ENCODE measurements at regions not wholly inside any gene's neighbourhood (a gene's known extent, or its start where the extent isn't known, plus 50 kb on each side); places are given as distances from the start of the nearest gene placed in this dataset.

DNA sequence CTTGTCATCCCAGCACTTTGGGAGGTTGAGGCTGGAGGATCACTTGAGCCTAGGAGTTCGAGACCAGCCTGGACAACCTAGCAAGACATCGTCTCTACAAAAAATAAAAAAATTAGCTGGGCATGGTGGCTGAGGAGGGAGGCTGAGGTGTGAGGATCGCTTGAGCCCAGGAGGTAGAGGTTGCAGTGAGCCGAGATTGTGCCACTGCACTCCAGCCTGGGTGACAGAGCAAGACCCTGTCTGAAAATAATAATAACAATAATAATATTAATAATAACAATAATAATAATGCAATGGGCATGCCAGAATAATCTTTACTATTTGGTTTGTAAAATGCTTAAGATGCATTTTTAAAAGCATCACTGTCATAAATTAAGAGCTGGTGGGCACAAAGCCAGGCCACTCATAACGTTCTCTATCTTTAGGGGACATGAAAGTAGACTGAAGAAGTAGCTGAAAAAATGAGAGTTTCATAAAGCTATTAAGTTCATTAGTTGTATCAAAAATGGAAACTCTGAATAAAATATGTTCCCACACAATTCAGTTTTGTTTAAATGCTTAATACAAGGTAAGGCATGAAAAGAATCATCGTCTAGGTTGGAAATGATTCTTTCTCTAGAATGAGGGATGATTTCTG is 51.6 kb upstream of the ITPKB start:
- Histone ChIP-seq H3K27me3 (ENCODE audit: control insufficient read depth in 3 of 3, insufficient read depth in 3 of 3, low read length in 3 of 3) (peaks cover 0 to 3% (median 0%) of the 10 kb centered on the region in 3 donors), H3K9me3 (ENCODE audit: control insufficient read depth in 2 of 2, insufficient read depth in 1 of 2, low read depth in 1 of 2, low read length in 1 of 2) (no peaks in the 10 kb centered on the region), H3K27ac (ENCODE audit: low read depth in 1 of 3, low read length in 2 of 3) (no peak overlapping the region), H3K36me3 (ENCODE audit: control insufficient read depth in 3 of 3, insufficient read depth in 2 of 3, low read depth in 1 of 3, low read length in 3 of 3) (no peaks in the 10 kb centered on the region), H3K4me1 (ENCODE audit: control insufficient read depth in 3 of 3, insufficient read depth in 2 of 3, low read depth in 1 of 3, low read length in 2 of 3) (no peaks in the 10 kb centered on the region), H3K4me3 (ENCODE audit: low read depth in 1 of 3, low read length in 3 of 3) (no peak overlapping the region)
- WGBS, 3 donors, result 79 to 86% (median 84%) methylated on average over 6 of the region's 6 CpGs
- no peak for DNase-seq
- FAIRE-seq, result no peak

DNA sequence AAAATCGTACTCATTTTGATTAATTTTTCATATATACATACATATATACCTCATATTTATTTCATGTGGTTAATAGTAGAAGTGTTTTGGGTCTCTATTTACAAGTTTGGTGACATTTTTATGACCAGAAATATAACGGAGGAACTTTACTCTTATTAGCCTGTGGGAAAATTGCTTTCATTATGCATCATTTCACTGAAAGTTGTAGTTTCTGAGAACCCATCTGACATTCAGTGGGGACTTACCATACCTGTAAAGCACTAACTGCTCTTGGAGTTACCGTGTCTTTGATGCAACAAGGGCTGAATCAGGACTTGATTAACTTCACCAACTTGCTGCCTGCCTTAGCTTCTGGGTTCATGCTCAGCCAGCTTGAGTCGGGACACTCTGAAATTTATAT is 49.9 kb upstream of the ITPKB start:
- DNase-seq (no peak), FAIRE-seq (no peak)
- Histone ChIP-seq H3K36me3 (ENCODE audit: control insufficient read depth in 3 of 3, insufficient read depth in 2 of 3, low read depth in 1 of 3, low read length in 3 of 3) (no peaks in the 10 kb centered on the region), H3K27me3 (ENCODE audit: control insufficient read depth in 3 of 3, insufficient read depth in 3 of 3, low read length in 3 of 3) (peaks cover 0 to 3% (median 0%) of the 10 kb centered on the region in 3 donors), H3K27ac (ENCODE audit: low read depth in 1 of 3, low read length in 2 of 3) (no peak overlapping the region), H3K9me3 (ENCODE audit: control insufficient read depth in 2 of 2, insufficient read depth in 1 of 2, low read depth in 1 of 2, low read length in 1 of 2) (no peaks in the 10 kb centered on the region), H3K4me1 (ENCODE audit: control insufficient read depth in 3 of 3, insufficient read depth in 2 of 3, low read depth in 1 of 3, low read length in 2 of 3) (no peaks in the 10 kb centered on the region), H3K4me3 (ENCODE audit: low read depth in 1 of 3, low read length in 3 of 3) (no peak overlapping the region)
- 66 to 69% (median 68%) methylated on average over 4 of the region's 4 CpGs for WGBS, 3 donors
